ENCODE measurements at regions not wholly inside any gene's neighbourhood (a gene's known extent, or its start where the extent isn't known, plus 50 kb on each side); places are given as distances from the start of the nearest gene placed in this dataset.

GRCh38 chr14:76307786-76308780, 67.9 kb upstream of the ESRRB start:
- no peak for DNase-seq

GRCh38 chr14:76309572-76310162, 66.3 kb upstream of the ESRRB start:
- no peak for DNase-seq

GRCh38 chr14:76311079-76311758, 64.7 kb upstream of the ESRRB start:
- no peak for DNase-seq

GRCh38 chr14:76312821-76313220, 63.1 kb upstream of the ESRRB start:
- DNase-seq = no peak

- DNase-seq = no peak
Observed at GRCh38 chr14:76313303-76313702, 62.6 kb upstream of the ESRRB start.

GRCh38 chr14:76313852-76314251, 62.1 kb upstream of the ESRRB start:
- DNase-seq = no peak

- DNase-seq = no peak
Observed at GRCh38 chr14:76314521-76315034, 61.4 kb upstream of the ESRRB start.

GRCh38 chr14:76320486-76320885, 55.5 kb upstream of the ESRRB start:
- no peak for DNase-seq

- DNase-seq = no peak
Observed at GRCh38 chr14:76320975-76321374, 55.0 kb upstream of the ESRRB start.

GRCh38 chr14:76322594-76323220, 53.2 kb upstream of the ESRRB start:
- DNase-seq = no peak

GRCh38 chr14:76323331-76324050, 52.4 kb upstream of the ESRRB start:
- DNase-seq = no peak

GRCh38 chr14:76324133-76324532, 51.8 kb upstream of the ESRRB start:
- no peak for DNase-seq

All from NCI-H1092 (cell line).